Loucy (cell line): ENCODE measurements at regions not wholly inside any gene's neighbourhood (a gene's known extent, or its start where the extent isn't known, plus 50 kb on each side); places are given as distances from the start of the nearest gene placed in this dataset.
"Not testable (repeated sequence)": the region's sequence is repeated elsewhere in the genome, so short reads cannot be mapped to it uniquely, and the experiment has no call there.

Source experiments
- H2AFZ ChIP-seq: fragments of 200-600 bp; sonication (generic); 2 replicates; pipeline ENCODE4 v1.6.0; 2016; ENCODE audit warnings: antibody characterized with exemption, mild to moderate bottlenecking, low read length, moderate library complexity
- H3F3A ChIP-seq: fragments of 200-600 bp; 2 replicates; pipeline ENCODE4 v1.6.0; 2016; ENCODE audit warnings: antibody characterized with exemption, low read depth, mild to moderate bottlenecking
- H3K27me3 ChIP-seq: fragments of 200-600 bp; sonication (generic); 2 replicates; pipeline ENCODE4 v1.6.1; 2014; ENCODE audit warnings: low read length, mild to moderate bottlenecking; ENCODE audit not compliant: insufficient read depth, poor library complexity, severe bottlenecking
- H3K36me3 ChIP-seq: fragments of 200-600 bp; sonication (generic); 2 replicates; pipeline ENCODE4 v1.6.1; 2016; ENCODE audit warnings: low read length; ENCODE audit not compliant: insufficient read depth
- H3K4me1 ChIP-seq: fragments of 200-600 bp; sonication (generic); 2 replicates; pipeline ENCODE4 v1.5.1; 2014; ENCODE audit warnings: low read length, mild to moderate bottlenecking; ENCODE audit not compliant: insufficient read depth, poor library complexity, severe bottlenecking
- H3K4me2 ChIP-seq: fragments of 200-600 bp; sonication (generic); 2 replicates; pipeline ENCODE4 v1.6.0; 2014; ENCODE audit warnings: antibody characterized with exemption, low read length, low read depth, mild to moderate bottlenecking; ENCODE audit not compliant: poor library complexity, severe bottlenecking
- H3K4me3 ChIP-seq: fragments of 200-600 bp; sonication (generic); 2 replicates; pipeline ENCODE4 v1.5.1; 2014; ENCODE audit warnings: low read length, mild to moderate bottlenecking, mixed read lengths; ENCODE audit not compliant: poor library complexity, severe bottlenecking
- H3K79me2 ChIP-seq: fragments of 200-600 bp; sonication (generic); 2 replicates; pipeline ENCODE4 v1.6.1; 2014; ENCODE audit warnings: low read length; ENCODE audit not compliant: insufficient read depth
- H3K9ac ChIP-seq: fragments of 200-600 bp; sonication (generic); 2 replicates; pipeline ENCODE4 v1.6.0; 2014; ENCODE audit warnings: mild to moderate bottlenecking, low read depth, low read length, moderate library complexity; ENCODE audit not compliant: poor library complexity, severe bottlenecking
- H3K9me2 ChIP-seq: fragments of 200-600 bp; sonication (generic); replicated peaks from 2 replicates; pipeline ENCODE4 v1.6.1; 2016; ENCODE audit warnings: low read depth, low read length, mixed read lengths
- H3K9me3 ChIP-seq: fragments of 200-600 bp; sonication (generic); 2 replicates; pipeline ENCODE4 v1.6.1; 2014; ENCODE audit warnings: mild to moderate bottlenecking, antibody characterized with exemption, low read length, low read depth; ENCODE audit not compliant: insufficient read depth
- H4K20me1 ChIP-seq: fragments of 200-600 bp; sonication (generic); 2 replicates; pipeline ENCODE4 v1.6.0; 2014; ENCODE audit warnings: antibody characterized with exemption, low read length, mild to moderate bottlenecking; ENCODE audit not compliant: insufficient read depth, poor library complexity, severe bottlenecking
- CTCF ChIP-seq: fragments of 200-600 bp; sonication (generic); conservative IDR thresholded peaks from 2 replicates; pipeline ENCODE4 v1.5.1; 2014; ENCODE audit warnings: mild to moderate bottlenecking, antibody characterized with exemption, low read length
- EZH2phosphoT487 ChIP-seq: fragments of 200-600 bp; IDR thresholded peaks from 2 replicates; pipeline ENCODE4 v1.6.1; 2018; ENCODE audit warnings: antibody characterized with exemption, mild to moderate bottlenecking, moderate library complexity, borderline replicate concordance

DNA sequence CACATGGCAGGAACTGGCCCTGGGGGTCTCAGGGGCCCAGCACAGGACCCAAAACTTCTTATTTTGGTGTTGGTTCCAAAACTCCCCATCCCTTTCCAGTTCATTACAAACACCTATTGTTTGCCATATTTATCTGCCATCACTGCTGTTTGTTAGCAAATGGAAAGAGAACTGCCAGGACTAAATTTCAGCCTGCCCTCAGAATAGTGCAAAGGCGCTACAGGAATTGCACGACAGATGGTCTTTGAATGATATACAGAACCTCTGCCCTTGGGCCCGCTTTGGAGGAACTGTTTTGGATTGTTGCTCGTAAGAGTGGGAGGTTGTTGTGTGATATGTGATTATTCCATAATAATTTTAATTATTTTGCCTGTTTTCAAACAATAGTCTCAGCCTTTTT, 199.0 kb upstream of the FBXL4 start:
- Histone ChIP-seq H3K36me3 (no peaks in the 10 kb centered on the region), H3K27me3 (no peaks in the 10 kb centered on the region), H3K4me3 (no peak overlapping the region), H3K9ac (no peak overlapping the region), H3F3A (no peaks in the 10 kb centered on the region), H3K9me3 (no peaks in the 10 kb centered on the region), H3K4me2 (no peak overlapping the region), H3K79me2 (no peaks in the 10 kb centered on the region), H3K9me2 (no peaks in the 10 kb centered on the region), H2AFZ (no peak overlapping the region), H3K4me1 (no peaks in the 10 kb centered on the region), H4K20me1 (no peaks in the 10 kb centered on the region)
- TF ChIP-seq EZH2phosphoT487 (no peak), CTCF (no peak)

DNA sequence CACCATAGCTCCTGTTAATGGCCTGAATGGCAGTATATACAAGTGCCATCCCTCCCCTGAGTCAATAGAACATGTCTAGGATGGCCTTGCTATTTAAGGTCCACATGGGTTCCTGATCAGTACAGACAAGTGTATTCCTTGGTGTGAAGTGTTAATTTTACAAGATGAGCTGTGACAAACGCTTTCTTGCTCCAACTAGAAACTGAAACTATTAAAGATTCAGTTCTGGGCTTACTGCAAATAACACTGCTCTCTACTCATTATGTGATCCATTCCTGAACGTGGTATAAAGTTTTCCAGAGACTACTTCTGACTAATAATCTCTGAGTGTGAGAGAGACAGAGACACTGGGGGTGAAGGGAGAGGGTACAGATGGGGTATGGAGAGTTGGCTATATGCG, 198.0 kb upstream of the FBXL4 start:
- no peaks in the 10 kb centered on the region for H4K20me1 ChIP-seq
- no peak overlapping the region for H2AFZ ChIP-seq
- H3K9me3 ChIP-seq, result no peaks in the 10 kb centered on the region
- H3K4me2 ChIP-seq, result no peak overlapping the region
- no peaks in the 10 kb centered on the region for H3K27me3 ChIP-seq
- no peak for TF ChIP-seq EZH2phosphoT487
- no peak for TF ChIP-seq CTCF
- no peak overlapping the region for H3K9ac ChIP-seq
- H3K79me2 ChIP-seq, result no peaks in the 10 kb centered on the region
- no peaks in the 10 kb centered on the region for H3K9me2 ChIP-seq
- no peaks in the 10 kb centered on the region for H3K4me1 ChIP-seq
- H3F3A ChIP-seq, result no peaks in the 10 kb centered on the region
- H3K4me3 ChIP-seq, result no peak overlapping the region
- H3K36me3 ChIP-seq, result no peaks in the 10 kb centered on the region

DNA sequence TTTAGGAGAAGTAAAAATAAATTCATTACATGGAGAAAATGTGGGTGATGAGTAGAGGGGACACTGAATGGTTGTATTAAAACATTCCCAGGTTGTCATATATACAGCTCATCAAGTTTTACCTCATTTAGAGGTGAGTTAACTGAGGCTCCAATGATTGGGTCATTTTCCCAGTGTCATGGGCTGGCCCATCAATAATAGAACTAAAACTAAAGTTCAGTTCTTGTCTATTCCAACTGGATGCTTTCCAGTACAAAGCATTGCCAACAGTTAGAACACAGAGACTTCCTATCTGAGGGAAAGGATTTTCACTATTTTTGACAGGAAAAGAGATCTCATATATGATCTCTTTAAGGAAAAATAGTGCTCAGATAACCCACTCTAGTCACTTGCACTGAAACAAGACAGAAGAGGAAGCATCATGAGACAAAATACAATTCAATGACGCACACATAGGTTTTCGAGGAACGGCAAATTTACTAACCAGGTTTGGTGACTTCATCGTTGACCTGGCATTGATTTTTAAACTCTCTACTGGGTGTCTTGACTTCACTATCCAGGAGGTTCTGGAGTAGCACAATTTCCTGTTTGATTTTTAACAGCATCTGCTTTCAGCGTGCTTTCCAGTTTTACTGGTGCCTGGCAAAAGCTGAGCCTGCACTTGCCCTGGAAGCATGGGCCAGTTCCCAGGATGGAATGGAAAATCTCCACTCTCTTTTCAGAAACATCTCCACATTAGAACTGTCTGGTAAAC, 195.5 kb upstream of the FBXL4 start:
- Histone ChIP-seq H2AFZ (no peak overlapping the region), H3K9me3 (no peaks in the 10 kb centered on the region), H3K27me3 (no peaks in the 10 kb centered on the region)

DNA sequence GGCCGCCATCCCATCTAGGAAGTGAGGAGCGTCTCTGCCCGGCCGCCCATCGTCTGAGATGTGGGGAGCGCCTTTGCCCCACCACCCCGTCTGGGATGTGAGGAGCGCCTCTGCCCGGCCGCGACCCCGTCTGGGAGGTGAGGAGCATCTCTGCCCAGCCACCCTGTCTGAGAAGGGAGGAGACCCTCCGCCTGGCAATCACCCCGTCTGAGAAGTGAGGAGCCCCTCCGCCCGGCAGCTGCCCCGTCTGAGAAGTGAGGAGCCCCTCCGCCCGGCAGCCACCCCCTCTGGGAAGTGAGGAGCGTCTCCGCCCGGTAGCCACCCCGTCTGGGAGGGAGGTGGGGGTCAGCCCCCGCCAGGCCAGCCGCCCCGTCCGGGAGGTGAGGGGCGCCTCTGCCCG, 194.2 kb upstream of the FBXL4 start:
- not testable (repeated sequence) for H3K4me2 ChIP-seq, H3K9ac ChIP-seq, H3K4me3 ChIP-seq, H4K20me1 ChIP-seq, H3K4me1 ChIP-seq, H3K79me2 ChIP-seq, H3K36me3 ChIP-seq, H3K27me3 ChIP-seq, H3K9me3 ChIP-seq, H3K9me2 ChIP-seq, H2AFZ ChIP-seq, H3F3A ChIP-seq

More for the DNA sequence above, 195.5 kb upstream of the FBXL4 start:
- Histone ChIP-seq H3K9ac (no peak overlapping the region), H3K4me1 (no peaks in the 10 kb centered on the region), H3K9me2 (no peaks in the 10 kb centered on the region), H3F3A (no peaks in the 10 kb centered on the region), H3K4me3 (no peak overlapping the region), H3K4me2 (no peak overlapping the region), H4K20me1 (no peaks in the 10 kb centered on the region), H3K36me3 (no peaks in the 10 kb centered on the region), H3K79me2 (no peaks in the 10 kb centered on the region)
- TF ChIP-seq EZH2phosphoT487 (no peak), CTCF (no peak)
